Keratinocyte (primary cell): ENCODE measurements at regions not wholly inside any gene's neighbourhood (a gene's known extent, or its start where the extent isn't known, plus 50 kb on each side); places are given as distances from the start of the nearest gene placed in this dataset.

Experiments used
- CTCF ChIP-seq, 3 experiments: IDR thresholded peaks in 1 of 3; conservative IDR thresholded peaks in 1 of 3; optimal IDR thresholded peaks in 1 of 3; 2 replicates in 2 of 3; 3 replicates in 1 of 3; pipeline versions ENCODE3 to v1.5.1; 2011; ENCODE audit warnings: low read length in 3 of 3, mild to moderate bottlenecking in 3 of 3, moderate library complexity in 2 of 3, control low read depth in 1 of 3, inconsistent platforms in 1 of 3; ENCODE audit not compliant: insufficient read depth in 2 of 3; ENCODE audit errors: extremely low read depth in 1 of 3
- EZH2 ChIP-seq: IDR thresholded peaks from one replicate; pipeline ENCODE4 v1.6.1; 2012; ENCODE audit warnings: inconsistent platforms, mild to moderate bottlenecking, low read length, moderate library complexity

GRCh38 chr6:98639089-98639635 is 195.2 kb upstream of the POU3F2 start:
- TF ChIP-seq CTCF (optimal IDR thresholded peaks at IDR 0.05 in 1 of 3, IDR thresholded peaks at IDR 0.05 in 1 of 3, conservative IDR thresholded peaks at IDR 0.05 in 1 of 3; ENCODE audit: extremely low read depth in 1 of 3, insufficient read depth in 2 of 3, low read length in 3 of 3), result no peak
- no peak for TF ChIP-seq EZH2
